ENCODE measurements at regions not wholly inside any gene's neighbourhood (a gene's known extent, or its start where the extent isn't known, plus 50 kb on each side); places are given as distances from the start of the nearest gene placed in this dataset.

DNA sequence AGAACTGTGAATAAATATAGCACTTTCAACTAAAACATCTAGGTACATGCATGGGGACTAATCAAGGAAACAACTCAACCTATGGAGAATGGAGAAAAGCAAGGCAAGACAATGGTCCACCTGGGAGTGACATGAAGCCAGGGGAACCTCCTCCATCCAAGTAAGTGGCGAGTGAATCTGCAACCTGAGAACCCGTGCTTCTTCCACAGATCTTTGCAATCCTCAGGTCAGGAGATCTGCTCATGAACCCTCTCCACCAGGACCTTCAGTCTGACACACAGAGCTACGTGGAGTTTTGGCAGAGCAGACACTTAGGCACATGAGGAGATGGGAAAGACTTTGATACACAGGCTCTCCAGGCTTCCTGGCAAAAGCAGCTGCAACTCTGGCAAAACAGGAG lies 58.8 kb upstream of the KHDRBS2 start:
- H3K4me1 ChIP-seq (ENCODE audit: control insufficient read depth in 1 of 2, insufficient read depth in 2 of 2, low read depth in 1 of 2, low read length in 1 of 2): no peaks in the 10 kb centered on the region
- 0% methylated on average over 3 of the region's 3 CpGs for WGBS (ENCODE audit: low lambda C conversion rate)
- no peak overlapping the region for H2AFZ ChIP-seq (ENCODE audit: low read depth)
- no peaks in the 10 kb centered on the region for H3K27me3 ChIP-seq (ENCODE audit: insufficient read depth)
- no peak overlapping the region for H3K4me2 ChIP-seq
- no peak overlapping the region for H3K9ac ChIP-seq
- DNase-seq: no peak
- H3K79me2 ChIP-seq (ENCODE audit: insufficient read depth): no peaks in the 10 kb centered on the region
- no peak overlapping the region for H3K27ac ChIP-seq (ENCODE audit: low read depth in 2 of 2, low read length in 1 of 2)
- ChIA-PET POLR2A (no interaction called here), CTCF (no interaction called here)
- H4K20me1 ChIP-seq (ENCODE audit: insufficient read depth): no peaks in the 10 kb centered on the region
- TF ChIP-seq SMC3 (IDR thresholded peaks at IDR 0.05; ENCODE audit: low read depth, low read length) (no peak), EZH2phosphoT487 (IDR thresholded peaks at IDR 0.05; ENCODE audit: borderline replicate concordance, low read depth) (no peak), EP300 (IDR thresholded peaks at IDR 0.05; ENCODE audit: borderline replicate concordance in 1 of 2, low read depth in 1 of 2, low read length in 1 of 2) (no peak), NFIC (IDR thresholded peaks at IDR 0.05; ENCODE audit: borderline replicate concordance) (no peak)
- no peaks in the 10 kb centered on the region for H3K9me2 ChIP-seq
- no peaks in the 10 kb centered on the region for H3K9me3 ChIP-seq
- no peaks in the 10 kb centered on the region for H3K36me3 ChIP-seq (replicated peaks in 1 of 2; ENCODE audit: control insufficient read depth in 1 of 2, insufficient read depth in 2 of 2, low read length in 1 of 2)
- H3F3A ChIP-seq (replicated peaks; ENCODE audit: insufficient read depth): no peaks in the 10 kb centered on the region
- no peak overlapping the region for H3K4me3 ChIP-seq (ENCODE audit: low read depth in 2 of 2, low read length in 1 of 2)

GRCh38 chr6:62338477-62338876 lies 52.5 kb upstream of the KHDRBS2 start:
- no peaks in the 10 kb centered on the region for H3K27me3 ChIP-seq (ENCODE audit: insufficient read depth)
- no peak for TF ChIP-seq EP300 (IDR thresholded peaks at IDR 0.05; ENCODE audit: borderline replicate concordance in 1 of 2, low read depth in 1 of 2, low read length in 1 of 2)
- no peak for TF ChIP-seq GABPA (IDR thresholded peaks at IDR 0.05; ENCODE audit: low read depth)
- no peak for TF ChIP-seq REST (IDR thresholded peaks at IDR 0.05; ENCODE audit: low read depth, low read length)
- TF ChIP-seq FOXJ3 (CRISPR knock-in tag; IDR thresholded peaks at IDR 0.05): no peak
- TF ChIP-seq FOXM1 (IDR thresholded peaks at IDR 0.05; ENCODE audit: low read depth): no peak
- TF ChIP-seq PBX3 (IDR thresholded peaks at IDR 0.05): no peak
- TF ChIP-seq RCOR1 (IDR thresholded peaks at IDR 0.05; ENCODE audit: low read length): no peak
- no peak for TF ChIP-seq POLR2AphosphoS5 (IDR thresholded peaks at IDR 0.05; ENCODE audit: low read depth, low read length)
- TF ChIP-seq MEF2A (IDR thresholded peaks at IDR 0.05; ENCODE audit: borderline replicate concordance, low read depth): no peak
- TF ChIP-seq USF1 (IDR thresholded peaks at IDR 0.05; ENCODE audit: borderline replicate concordance, low read depth): no peak
- TF ChIP-seq, protein P1, sequence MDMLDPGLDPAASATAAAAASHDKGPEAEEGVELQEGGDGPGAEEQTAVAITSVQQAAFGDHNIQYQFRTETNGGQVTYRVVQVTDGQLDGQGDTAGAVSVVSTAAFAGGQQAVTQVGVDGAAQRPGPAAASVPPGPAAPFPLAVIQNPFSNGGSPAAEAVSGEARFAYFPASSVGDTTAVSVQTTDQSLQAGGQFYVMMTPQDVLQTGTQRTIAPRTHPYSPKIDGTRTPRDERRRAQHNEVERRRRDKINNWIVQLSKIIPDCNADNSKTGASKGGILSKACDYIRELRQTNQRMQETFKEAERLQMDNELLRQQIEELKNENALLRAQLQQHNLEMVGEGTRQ (IDR thresholded peaks at IDR 0.05; ENCODE audit: borderline replicate concordance, low read depth, low read length): no peak
- TF ChIP-seq NFIC (IDR thresholded peaks at IDR 0.05; ENCODE audit: borderline replicate concordance): no peak
- TF ChIP-seq CHD2 (IDR thresholded peaks at IDR 0.05; ENCODE audit: low read length, partially characterized antibody): no peak
- TF ChIP-seq RXRA (IDR thresholded peaks at IDR 0.05; ENCODE audit: borderline replicate concordance, low read depth): no peak
- no peaks in the 10 kb centered on the region for H3F3A ChIP-seq (replicated peaks; ENCODE audit: insufficient read depth)
- H3K9me3 ChIP-seq: no peaks in the 10 kb centered on the region
- no peaks in the 10 kb centered on the region for H3K9me2 ChIP-seq
- no peaks in the 10 kb centered on the region for H3K4me1 ChIP-seq (ENCODE audit: control insufficient read depth in 1 of 2, insufficient read depth in 2 of 2, low read depth in 1 of 2, low read length in 1 of 2)
- DNase-seq: no peak
- H3K79me2 ChIP-seq (ENCODE audit: insufficient read depth): no peaks in the 10 kb centered on the region
- H4K20me1 ChIP-seq (ENCODE audit: insufficient read depth): no peaks in the 10 kb centered on the region
- H3K4me2 ChIP-seq: no peak overlapping the region
- H3K9ac ChIP-seq: no peak overlapping the region
- CTCF ChIA-PET: no interaction called here
- no peaks in the 10 kb centered on the region for H3K36me3 ChIP-seq (replicated peaks in 1 of 2; ENCODE audit: control insufficient read depth in 1 of 2, insufficient read depth in 2 of 2, low read length in 1 of 2)
- H2AFZ ChIP-seq (ENCODE audit: low read depth): no peak overlapping the region
- POLR2A ChIA-PET: no interaction called here
- WGBS (ENCODE audit: low lambda C conversion rate): 0% methylated on average over 1 of the region's 3 CpGs
- no peak overlapping the region for H3K4me3 ChIP-seq (ENCODE audit: low read depth in 2 of 2, low read length in 1 of 2)
- H3K27ac ChIP-seq (ENCODE audit: low read depth in 2 of 2, low read length in 1 of 2): no peak overlapping the region
